WERI-Rb-1 (cell line): ENCODE measurements at regions not wholly inside any gene's neighbourhood (a gene's known extent, or its start where the extent isn't known, plus 50 kb on each side); places are given as distances from the start of the nearest gene placed in this dataset.
A peak's percentile ranks its signal among the peaks of the same experiment; 100 is the strongest.

Source experiments
- DNase-seq: peaks from one replicate; pipeline ENCODE4 v3.0.0-alpha.2; 2020
- H3K27ac ChIP-seq: fragments of 250-450 bp; sonication (Bioruptor Pico); 2 replicates; pipeline ENCODE4 v1.5.1; 2020; ENCODE audit warnings: mild to moderate bottlenecking, moderate library complexity
- H3K27me3 ChIP-seq: fragments of 250-450 bp; sonication (Bioruptor Pico); 2 replicates; pipeline ENCODE4 v1.5.1; 2021; ENCODE audit warnings: mild to moderate bottlenecking, low read depth, moderate library complexity; ENCODE audit not compliant: insufficient read depth, severe bottlenecking
- H3K36me3 ChIP-seq: fragments of 250-450 bp; sonication (Bioruptor Pico); 2 replicates; pipeline ENCODE4 v1.5.1; 2020; ENCODE audit warnings: mild to moderate bottlenecking, moderate library complexity
- H3K4me3 ChIP-seq: 2 replicates; pipeline ENCODE4 v1.5.1; 2011; ENCODE audit warnings: low read depth, mild to moderate bottlenecking, control low read depth, low read length
- H3K9me3 ChIP-seq: fragments of 250-450 bp; sonication (Bioruptor Pico); 2 replicates; pipeline ENCODE4 v1.5.1; 2021; ENCODE audit warnings: mild to moderate bottlenecking, moderate library complexity; ENCODE audit not compliant: severe bottlenecking
- TF ChIP-seq, protein P1 (sequence below): IDR thresholded peaks from 2 replicates; pipeline ENCODE4 v1.5.1; 2011; ENCODE audit warnings: low read depth, mild to moderate bottlenecking, control low read depth, inconsistent platforms, low read length

- Histone ChIP-seq H3K27ac (no peak overlapping the region), H3K27me3 (no peaks in the 10 kb centered on the region), H3K4me3 (no peak overlapping the region), H3K36me3 (no peaks in the 10 kb centered on the region), H3K9me3 (no peaks in the 10 kb centered on the region)
- no peak for DNase-seq
- TF ChIP-seq, protein P1, sequence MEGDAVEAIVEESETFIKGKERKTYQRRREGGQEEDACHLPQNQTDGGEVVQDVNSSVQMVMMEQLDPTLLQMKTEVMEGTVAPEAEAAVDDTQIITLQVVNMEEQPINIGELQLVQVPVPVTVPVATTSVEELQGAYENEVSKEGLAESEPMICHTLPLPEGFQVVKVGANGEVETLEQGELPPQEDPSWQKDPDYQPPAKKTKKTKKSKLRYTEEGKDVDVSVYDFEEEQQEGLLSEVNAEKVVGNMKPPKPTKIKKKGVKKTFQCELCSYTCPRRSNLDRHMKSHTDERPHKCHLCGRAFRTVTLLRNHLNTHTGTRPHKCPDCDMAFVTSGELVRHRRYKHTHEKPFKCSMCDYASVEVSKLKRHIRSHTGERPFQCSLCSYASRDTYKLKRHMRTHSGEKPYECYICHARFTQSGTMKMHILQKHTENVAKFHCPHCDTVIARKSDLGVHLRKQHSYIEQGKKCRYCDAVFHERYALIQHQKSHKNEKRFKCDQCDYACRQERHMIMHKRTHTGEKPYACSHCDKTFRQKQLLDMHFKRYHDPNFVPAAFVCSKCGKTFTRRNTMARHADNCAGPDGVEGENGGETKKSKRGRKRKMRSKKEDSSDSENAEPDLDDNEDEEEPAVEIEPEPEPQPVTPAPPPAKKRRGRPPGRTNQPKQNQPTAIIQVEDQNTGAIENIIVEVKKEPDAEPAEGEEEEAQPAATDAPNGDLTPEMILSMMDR: no peak
Measured at GRCh38 chr6:147759536-147759935, 251.0 kb downstream of the SAMD5 start.

GRCh38 chr6:147765541-147765940, 257.1 kb downstream of the SAMD5 start:
- H3K4me3 ChIP-seq: no peak overlapping the region
- no peaks in the 10 kb centered on the region for H3K27me3 ChIP-seq
- DNase-seq: no peak
- TF ChIP-seq, protein P1: no peak
- no peaks in the 10 kb centered on the region for H3K36me3 ChIP-seq
- H3K9me3 ChIP-seq: no peaks in the 10 kb centered on the region
- no peak overlapping the region for H3K27ac ChIP-seq

DNA sequence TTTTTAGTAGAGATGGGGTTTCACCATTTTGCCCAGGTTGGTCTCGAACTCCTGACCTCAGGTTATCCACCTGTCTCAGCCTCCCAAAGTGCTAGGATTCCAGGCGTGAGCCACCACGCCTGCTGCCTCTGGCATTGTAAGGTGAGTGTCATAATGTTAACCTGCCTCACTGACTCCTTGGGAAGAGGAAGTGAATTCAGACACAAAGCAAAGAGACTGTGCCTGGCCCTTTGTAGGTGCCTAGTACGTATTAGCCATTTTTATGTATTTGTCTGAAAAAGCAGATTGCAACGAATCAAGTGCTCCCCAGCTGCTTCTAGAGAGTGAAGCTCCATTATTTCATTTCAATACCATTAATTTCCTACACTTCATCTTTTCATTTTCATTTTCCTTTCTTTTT, 260.5 kb downstream of the SAMD5 start:
- DNase-seq: no peak
- H3K4me3 ChIP-seq: no peak overlapping the region
- no peaks in the 10 kb centered on the region for H3K27me3 ChIP-seq
- TF ChIP-seq, protein P1: no peak
- no peak overlapping the region for H3K27ac ChIP-seq
- no peaks in the 10 kb centered on the region for H3K36me3 ChIP-seq
- H3K9me3 ChIP-seq: no peaks in the 10 kb centered on the region

- no peaks in the 10 kb centered on the region for H3K36me3 ChIP-seq
- H3K9me3 ChIP-seq: no peaks in the 10 kb centered on the region
- peak; percentile 42 for DNase-seq
- no peaks in the 10 kb centered on the region for H3K27me3 ChIP-seq
- TF ChIP-seq, protein P1: no peak
- no peak overlapping the region for H3K4me3 ChIP-seq
- H3K27ac ChIP-seq: no peak overlapping the region
Measured at GRCh38 chr6:147769496-147770087, 261.1 kb downstream of the SAMD5 start.

- Histone ChIP-seq H3K9me3 (no peaks in the 10 kb centered on the region), H3K27ac (no peak overlapping the region), H3K36me3 (no peaks in the 10 kb centered on the region), H3K27me3 (no peaks in the 10 kb centered on the region), H3K4me3 (no peak overlapping the region)
- no peak for DNase-seq
- TF ChIP-seq, protein P1: no peak
Measured at GRCh38 chr6:147770221-147770620, 261.7 kb downstream of the SAMD5 start.

- H3K27me3 ChIP-seq: no peaks in the 10 kb centered on the region
- no peak overlapping the region for H3K4me3 ChIP-seq
- H3K27ac ChIP-seq: no peak overlapping the region
- H3K9me3 ChIP-seq: no peaks in the 10 kb centered on the region
- H3K36me3 ChIP-seq: no peaks in the 10 kb centered on the region
- no peak for DNase-seq
- TF ChIP-seq, protein P1: no peak
Measured at GRCh38 chr6:147772724-147773123, 264.2 kb downstream of the SAMD5 start.
